NOMO-1 treated with DMSO at 0.1 percent for 48 hours (cell line): ENCODE measurements at regions not wholly inside any gene's neighbourhood (a gene's known extent, or its start where the extent isn't known, plus 50 kb on each side); places are given as distances from the start of the nearest gene placed in this dataset.

Source experiments
- DNase-seq: peaks from one replicate; lab custom pipeline; 2025; ENCODE audit not compliant: unreplicated experiment; lab: John Stamatoyannopoulos, UW

GRCh38 chr18:71554686-71555085 is 989.5 kb downstream of the CBLN2 start:
- no peak for DNase-seq

DNA sequence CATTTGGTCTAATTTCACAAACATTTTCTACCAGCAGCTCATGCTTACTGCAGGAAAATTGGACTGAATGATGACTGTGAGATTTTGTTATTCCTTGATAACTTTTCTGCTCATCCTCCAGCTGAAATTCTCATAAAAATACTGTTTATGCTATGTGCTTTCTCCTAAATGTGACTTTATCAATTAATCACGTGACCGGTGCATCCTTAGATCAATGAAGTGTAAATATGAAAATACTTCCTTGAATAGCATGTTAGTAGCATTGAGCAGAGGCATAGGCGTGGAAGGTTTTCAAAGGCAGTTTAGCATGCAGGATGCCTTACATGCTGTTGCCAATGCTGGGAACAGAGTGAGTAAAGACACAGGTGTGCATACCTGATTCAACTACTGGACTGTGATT is 1002.5 kb downstream of the CBLN2 start:
- no peak for DNase-seq

GRCh38 chr18:71529703-71530303 is 1014.3 kb downstream of the CBLN2 start:
- no peak for DNase-seq

DNA sequence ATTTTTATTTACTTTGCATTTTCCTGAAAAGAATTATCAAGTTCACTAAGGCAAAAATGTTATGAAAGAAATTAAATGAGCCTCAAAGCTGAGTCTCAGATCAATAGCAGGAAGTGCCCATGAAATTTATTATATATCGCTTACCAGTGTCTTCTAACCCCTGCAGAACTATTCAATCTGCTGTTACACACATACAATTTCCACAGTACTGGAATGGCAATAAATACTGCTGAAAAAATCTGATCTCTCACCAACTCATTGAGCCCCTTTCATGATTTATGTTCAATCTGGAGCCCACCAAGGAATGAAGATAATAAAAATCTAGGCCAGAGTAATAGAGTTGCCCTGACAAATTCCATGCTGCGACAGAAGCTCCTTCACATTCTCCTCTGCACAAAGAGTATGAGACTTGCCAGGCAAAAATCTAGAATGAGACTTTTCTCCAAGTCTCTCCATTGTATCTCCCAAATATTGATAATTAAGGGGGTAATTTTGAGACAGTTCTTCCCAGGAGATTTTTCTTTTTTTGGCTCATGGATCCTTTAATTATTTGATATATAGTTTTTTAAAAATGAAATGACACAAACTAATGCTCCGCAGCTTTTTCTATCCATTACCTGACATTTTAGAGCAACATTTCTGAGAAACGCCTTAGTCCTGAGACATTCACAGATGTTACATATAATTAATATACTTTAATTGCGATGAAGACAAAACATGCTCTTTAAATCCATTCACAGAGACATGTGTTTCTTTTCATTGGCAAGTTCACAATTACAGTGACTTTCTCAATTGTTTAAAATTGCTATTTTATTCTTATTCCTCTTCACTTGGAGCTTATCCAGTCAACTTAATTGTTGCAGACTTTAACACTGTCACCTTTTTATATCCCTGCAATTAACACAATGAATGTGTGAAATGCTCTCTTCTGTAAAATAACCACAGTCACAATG is 1020.4 kb downstream of the CBLN2 start:
- no peak for DNase-seq

DNA sequence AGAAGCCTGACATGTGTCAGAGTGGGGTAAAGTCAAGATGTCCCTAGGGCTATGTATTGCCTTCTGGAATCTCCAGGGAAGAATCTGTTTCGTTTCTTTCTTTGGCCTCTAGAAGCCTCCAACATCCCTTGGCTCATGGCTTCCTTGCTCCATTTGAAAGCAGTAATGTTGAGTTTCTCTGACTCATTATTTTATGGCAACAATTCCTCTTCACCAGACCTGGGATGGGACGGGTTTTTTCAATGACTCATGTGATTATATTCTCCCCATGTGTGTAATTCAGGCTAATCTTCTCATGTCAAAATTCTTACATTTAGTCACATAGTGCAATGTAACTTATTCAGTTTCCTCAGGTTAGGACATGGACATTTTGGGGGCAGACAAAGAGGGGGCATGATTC is 1038.6 kb downstream of the CBLN2 start:
- DNase-seq, result no peak

DNA sequence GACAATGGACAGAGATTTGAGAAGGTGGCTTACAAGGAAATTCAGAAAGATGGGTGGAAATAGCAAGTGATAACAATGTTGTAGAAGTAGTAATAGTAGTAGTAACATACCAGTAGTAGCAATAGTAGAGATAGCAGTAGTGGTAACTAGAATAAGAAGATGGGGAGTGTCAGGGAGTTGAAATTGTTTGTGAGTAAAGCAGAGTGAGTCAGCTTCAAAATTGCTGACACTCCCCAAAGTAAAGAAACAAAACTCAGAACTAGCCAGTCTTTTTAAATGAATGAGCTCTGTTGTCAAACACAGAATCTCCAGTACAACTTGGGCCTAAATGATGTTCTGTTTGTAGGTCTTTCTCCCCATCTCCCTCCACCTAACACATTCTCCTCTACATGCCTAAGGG is 1040.9 kb downstream of the CBLN2 start:
- DNase-seq, result no peak

GRCh38 chr18:71485611-71486010 is 1058.5 kb downstream of the CBLN2 start:
- DNase-seq, result no peak

DNA sequence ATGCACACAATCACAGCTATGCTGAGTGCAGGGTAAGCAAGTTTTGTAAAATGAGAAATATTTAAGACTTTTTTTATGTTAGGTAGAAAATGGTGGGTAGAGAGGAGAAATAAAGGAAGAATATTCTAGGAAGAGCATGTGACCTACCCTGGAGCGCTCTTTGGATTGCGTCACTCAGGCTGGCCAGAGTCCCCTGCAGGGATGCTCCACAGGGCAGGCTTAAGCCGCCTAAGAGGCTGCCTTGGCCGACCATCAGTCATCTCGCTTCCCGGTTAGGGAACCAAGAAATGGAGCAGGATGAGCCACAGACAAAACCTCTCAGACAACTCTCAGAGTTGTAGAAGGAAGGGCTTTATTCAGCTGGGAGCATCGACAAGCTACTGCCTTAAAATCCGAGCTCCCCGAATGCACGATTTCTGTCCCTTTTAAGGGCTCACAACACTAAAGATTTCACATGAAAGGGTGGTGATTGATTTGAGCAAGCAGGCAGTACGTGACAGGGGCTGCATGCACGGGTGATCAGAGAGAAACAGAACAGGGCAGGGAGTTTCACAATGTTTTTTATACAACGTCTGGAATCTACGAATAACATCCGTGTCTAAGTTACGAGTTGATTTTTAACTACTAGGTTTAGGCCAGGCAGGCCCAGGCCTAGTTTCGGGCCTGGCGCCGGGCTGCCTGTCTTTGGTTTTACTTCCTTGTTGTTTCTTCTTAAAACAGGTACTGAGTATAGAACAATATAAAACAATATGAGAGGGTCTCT is 1072.0 kb downstream of the CBLN2 start:
- DNase-seq, result no peak

- DNase-seq, result no peak
Measured at GRCh38 chr18:71456206-71456605, 1087.9 kb downstream of the CBLN2 start.

DNA sequence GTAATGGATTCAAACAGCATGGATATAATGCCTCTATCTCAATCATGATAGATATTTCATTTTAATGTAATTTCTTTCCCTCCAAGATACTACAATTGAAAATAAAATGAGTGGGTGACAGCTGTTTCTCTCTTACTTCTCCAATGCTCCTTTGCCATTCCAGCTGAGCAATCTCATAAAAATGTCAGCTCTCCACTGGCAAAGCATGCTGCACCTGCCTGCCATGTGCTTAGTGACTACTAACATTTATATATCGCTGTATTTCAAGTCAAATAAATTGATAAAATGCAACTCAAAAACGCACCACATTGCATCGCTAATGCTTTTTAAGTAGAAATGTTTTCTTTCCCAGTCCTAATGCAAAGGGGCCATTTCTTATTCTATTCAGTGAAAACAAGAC is 1093.9 kb downstream of the CBLN2 start:
- no peak for DNase-seq

DNA sequence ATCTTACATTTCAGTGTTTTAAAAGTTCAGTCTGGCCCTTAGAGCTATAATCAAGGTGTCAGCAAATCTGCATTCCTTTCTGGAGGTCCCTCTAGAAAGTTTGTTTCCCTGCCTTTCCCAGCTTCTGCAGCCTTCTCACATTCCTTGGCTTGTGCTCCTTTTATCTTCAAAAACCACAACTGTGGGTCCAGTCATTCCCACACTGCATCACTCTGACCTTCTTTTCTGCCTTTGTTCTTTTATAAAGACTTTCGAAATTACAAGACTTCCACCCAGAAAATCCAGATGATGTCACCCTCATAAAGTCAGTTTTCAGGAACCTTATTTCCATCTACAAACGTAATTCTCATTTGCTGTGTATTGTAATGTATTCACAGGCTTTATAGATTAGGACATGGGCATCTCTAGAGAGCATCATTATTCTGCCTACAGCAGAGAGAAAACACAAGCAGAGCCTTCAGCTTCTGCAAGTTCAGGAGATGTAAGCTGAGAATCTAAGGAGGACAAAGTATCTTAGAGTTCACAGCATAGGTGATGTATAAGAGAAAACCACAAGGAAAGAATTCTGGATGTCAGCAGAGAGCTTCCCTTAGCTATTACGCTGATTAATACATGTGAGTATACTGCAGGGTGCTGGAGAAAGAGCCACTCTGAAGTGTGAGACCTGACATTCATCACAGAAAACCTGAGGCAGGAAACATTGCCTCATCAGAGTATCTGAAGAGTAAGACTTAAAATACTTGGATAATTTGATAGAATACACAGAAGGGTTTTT is 1100.2 kb downstream of the CBLN2 start:
- DNase-seq, result no peak

- DNase-seq, result no peak
Measured at GRCh38 chr18:71442731-71443141, 1101.4 kb downstream of the CBLN2 start.

DNA sequence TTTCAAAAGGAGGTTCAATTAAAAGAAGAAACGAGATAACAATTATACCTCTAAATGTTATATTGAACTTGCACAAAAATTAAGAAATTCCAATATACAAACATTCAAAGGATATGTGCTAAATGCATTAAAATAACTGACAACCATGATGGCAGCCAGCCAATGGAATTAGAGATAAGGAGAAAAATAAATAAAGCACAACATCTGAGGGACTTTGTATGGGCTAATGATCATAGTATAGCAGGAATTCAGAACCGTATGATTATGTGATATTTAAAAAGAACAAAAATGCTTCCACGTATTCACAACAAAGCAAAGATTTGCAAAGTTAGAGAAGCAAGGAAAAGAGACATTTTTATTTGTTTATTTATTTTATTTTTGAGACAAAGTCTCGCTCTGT is 1103.0 kb downstream of the CBLN2 start:
- no peak for DNase-seq

DNA sequence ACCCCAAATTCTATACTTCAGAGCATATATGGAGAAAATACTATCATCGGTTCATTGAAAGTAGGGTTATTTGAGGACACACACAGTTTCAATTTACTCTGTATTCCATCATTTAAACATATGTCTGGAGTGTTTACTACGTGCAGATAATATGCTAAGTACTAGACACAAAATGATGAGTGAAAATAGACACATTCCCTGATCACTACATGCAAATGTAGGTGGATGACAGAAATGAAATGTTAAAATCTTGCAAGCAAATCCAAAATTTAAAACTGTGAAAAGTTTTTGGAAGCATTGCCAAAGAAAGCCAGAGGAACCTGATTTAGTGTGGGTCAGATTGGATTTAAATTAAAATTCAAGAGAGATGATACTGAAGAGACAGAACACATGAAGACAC is 1106.6 kb downstream of the CBLN2 start:
- no peak for DNase-seq

DNA sequence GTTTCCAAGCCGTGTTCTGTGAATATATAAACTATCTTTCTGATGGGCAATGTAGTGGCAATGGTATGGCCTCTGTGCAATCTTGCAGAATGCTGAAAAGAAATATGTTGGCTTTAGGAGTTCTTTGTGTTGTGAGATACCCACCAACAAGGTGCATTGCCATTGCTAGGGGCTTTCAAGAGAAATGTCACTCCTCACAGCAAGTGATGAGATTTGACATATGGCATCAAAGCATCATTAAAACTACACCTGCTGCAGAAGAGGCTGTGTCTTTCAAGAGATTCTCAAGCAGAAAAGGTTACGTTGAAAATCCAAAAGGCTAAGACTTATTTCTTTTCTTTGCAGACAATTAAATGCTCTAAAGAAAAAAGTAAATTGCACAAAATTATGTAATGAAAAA is 1110.8 kb downstream of the CBLN2 start:
- DNase-seq, result no peak

DNA sequence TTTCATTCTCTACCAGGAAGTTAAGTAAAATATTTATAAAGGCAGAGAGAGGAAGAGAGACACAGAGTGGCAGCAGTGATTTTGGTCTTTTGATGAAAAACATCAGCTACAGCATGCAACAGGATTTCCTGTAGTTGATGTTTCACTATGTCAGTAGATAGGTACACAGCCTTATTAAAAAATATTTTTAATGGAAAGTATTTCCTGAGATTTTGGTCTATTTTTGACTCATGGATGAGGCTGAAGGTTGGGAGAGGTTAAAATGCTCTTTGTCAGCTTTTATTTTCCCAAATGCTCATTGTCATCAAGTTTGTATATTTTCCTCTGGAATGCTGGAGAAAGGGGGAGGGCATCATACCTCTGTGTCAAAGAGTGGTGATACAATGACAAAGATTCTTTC is 1112.5 kb downstream of the CBLN2 start:
- DNase-seq, result no peak

DNA sequence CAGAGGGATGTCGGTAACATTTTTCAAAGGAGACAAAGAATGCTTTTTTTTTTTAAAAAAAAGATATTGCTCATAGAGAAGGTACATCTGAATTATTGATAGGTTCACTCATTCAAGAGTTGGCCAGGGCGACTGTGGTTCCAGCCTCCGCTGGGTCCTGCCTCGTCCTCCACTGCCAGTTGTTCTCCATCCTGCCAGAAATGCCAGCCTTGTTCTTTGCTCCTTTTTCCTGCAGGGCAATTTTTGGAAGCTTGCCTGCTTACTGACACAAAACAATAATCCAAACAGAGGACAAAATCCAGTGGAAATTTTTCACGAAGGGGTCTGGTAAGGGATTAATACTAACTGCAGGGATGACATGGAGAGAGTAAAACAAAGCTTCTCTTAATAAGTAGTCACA is 1113.0 kb downstream of the CBLN2 start:
- no peak for DNase-seq

- no peak for DNase-seq
Measured at GRCh38 chr18:71426441-71426840, 1117.7 kb downstream of the CBLN2 start.

- DNase-seq, result no peak
Measured at GRCh38 chr18:71405169-71405809, 1116.4 kb downstream of the SOCS6 start.

DNA sequence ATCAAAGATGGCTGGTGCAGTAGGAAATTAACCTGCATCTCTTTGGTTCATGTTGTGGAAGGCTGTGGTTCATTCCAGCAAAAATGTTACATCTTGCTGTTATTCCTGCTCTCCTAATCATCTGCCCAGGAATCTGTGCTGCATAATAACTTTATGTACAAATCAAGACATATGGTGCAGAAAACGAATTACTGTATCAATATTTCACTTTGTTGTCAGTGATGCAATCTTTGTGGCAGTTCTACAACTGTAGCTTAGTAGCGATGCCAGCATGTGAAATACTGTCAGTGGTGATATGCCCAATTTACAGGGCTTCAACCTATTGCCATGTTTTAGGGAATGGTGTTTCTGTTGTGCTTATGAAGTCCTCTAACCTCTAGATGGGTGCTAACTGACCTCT is 1114.7 kb downstream of the SOCS6 start:
- no peak for DNase-seq

DNA sequence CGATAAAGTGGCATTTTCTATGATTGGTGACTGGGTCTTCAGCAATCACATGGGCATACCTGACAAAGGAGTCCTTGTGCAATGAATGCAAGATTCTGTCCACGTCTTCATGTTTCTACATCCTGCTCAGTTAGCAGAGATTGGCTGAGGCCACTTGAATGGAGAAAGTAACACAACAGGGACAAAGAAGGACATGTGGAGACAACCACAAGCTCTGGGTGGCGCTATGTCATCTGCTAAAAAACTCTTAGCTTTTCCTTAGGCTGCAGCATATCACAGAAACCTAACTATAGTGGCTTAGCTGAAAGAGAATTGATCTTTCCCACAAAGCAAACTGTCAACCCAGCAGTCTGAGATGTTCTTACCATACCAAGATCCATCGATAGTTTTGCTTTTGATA is 1109.7 kb downstream of the SOCS6 start:
- DNase-seq, result no peak
